ENCODE measurements at regions not wholly inside any gene's neighbourhood (a gene's known extent, or its start where the extent isn't known, plus 50 kb on each side); places are given as distances from the start of the nearest gene placed in this dataset.

GRCh38 chr21:41065539-41065938, 102.4 kb upstream of the BACE2 start:
- no peak overlapping the region for H2AFZ ChIP-seq (ENCODE audit: insufficient read depth, low read depth, low read length, poor library complexity, severe bottlenecking)
- H3K27ac ChIP-seq (ENCODE audit: low read length in 2 of 2): no peak overlapping the region
- DNase-seq (no peak), ATAC-seq (ENCODE audit: low read depth) (no peak)
- no peaks in the 10 kb centered on the region for H4K20me1 ChIP-seq (ENCODE audit: control insufficient read depth, insufficient read depth, low read length, poor library complexity, severe bottlenecking)
- H3K27me3 ChIP-seq (replicated peaks in 1 of 4; ENCODE audit: control extremely low read depth in 1 of 4, control insufficient read depth in 3 of 4, insufficient read depth in 4 of 4, low read length in 3 of 4): peaks cover 0 to 20% (median 9%) of the 10 kb centered on the region in 4 experiments
- H3K4me1 ChIP-seq (ENCODE audit: control insufficient read depth in 2 of 2, insufficient read depth in 2 of 2, low read length in 2 of 2): peaks cover 8% of the 10 kb centered on the region in 2 donors
- Mint-ChIP-seq H3K27me3 (peaks cover 34% of the 10 kb centered on the region), H3K4me1 (peaks cover 10% of the 10 kb centered on the region), H3K9me3 (ENCODE audit: insufficient read depth) (no peaks in the 10 kb centered on the region), H3K27ac (no peak overlapping the region), H3K4me3 (no peak overlapping the region)
- H3K9me3 ChIP-seq (ENCODE audit: control extremely low read depth in 1 of 3, control insufficient read depth in 2 of 3, insufficient read depth in 1 of 3, low read length in 2 of 3): peaks cover 0 to 7% (median 0%) of the 10 kb centered on the region in 3 donors
- ChIA-PET POLR2A (no interaction called here), CTCF (no interaction called here)
- H3K79me2 ChIP-seq (ENCODE audit: control insufficient read depth, insufficient read depth, low read length): no peaks in the 10 kb centered on the region
- no peak overlapping the region for H3K4me3 ChIP-seq (ENCODE audit: control extremely low read depth in 1 of 5, extremely low read depth in 1 of 5, insufficient read depth in 1 of 5, low read depth in 2 of 5, low read length in 4 of 5)
- no peak for TF ChIP-seq EZH2 (IDR thresholded peaks at IDR 0.05; ENCODE audit: borderline replicate concordance, insufficient read depth, low read depth, low read length, poor library complexity, severe bottlenecking)
- TF ChIP-seq CTCF (IDR thresholded peaks at IDR 0.05): no peak
- intact Hi-C loops (cut with micrococcal nuclease): loop anchor here (5.0 kb wide), 1 partner anchor 598 kb away; no protein-coding TSS in a partner anchor
- H3K36me3 ChIP-seq (replicated peaks in 1 of 2; ENCODE audit: control extremely low read depth in 1 of 2, control insufficient read depth in 1 of 2, extremely low read depth in 1 of 2, insufficient read depth in 2 of 2, low read length in 1 of 2): no peaks in the 10 kb centered on the region
- H3K9ac ChIP-seq (ENCODE audit: low read length): no peak overlapping the region
- 49% methylated on average over 2 of the region's 4 CpGs for WGBS (ENCODE audit: insufficient coverage)
- no peak overlapping the region for H3K4me2 ChIP-seq (replicated peaks; ENCODE audit: low read depth, low read length, poor library complexity, severe bottlenecking)

- Histone ChIP-seq H3K79me2 (ENCODE audit: control insufficient read depth, insufficient read depth, low read length) (no peaks in the 10 kb centered on the region), H2AFZ (ENCODE audit: insufficient read depth, low read depth, low read length, poor library complexity, severe bottlenecking) (no peak overlapping the region), H3K27ac (ENCODE audit: low read length in 2 of 2) (no peak overlapping the region), H3K27me3 (replicated peaks in 1 of 4; ENCODE audit: control extremely low read depth in 1 of 4, control insufficient read depth in 3 of 4, insufficient read depth in 4 of 4, low read length in 3 of 4) (peaks cover 0 to 20% (median 9%) of the 10 kb centered on the region in 4 experiments), H4K20me1 (ENCODE audit: control insufficient read depth, insufficient read depth, low read length, poor library complexity, severe bottlenecking) (no peaks in the 10 kb centered on the region), H3K9me3 (ENCODE audit: control extremely low read depth in 1 of 3, control insufficient read depth in 2 of 3, insufficient read depth in 1 of 3, low read length in 2 of 3) (peaks cover 0 to 5% (median 0%) of the 10 kb centered on the region in 3 donors), H3K4me3 (ENCODE audit: control extremely low read depth in 1 of 5, extremely low read depth in 1 of 5, insufficient read depth in 1 of 5, low read depth in 2 of 5, low read length in 4 of 5) (no peak overlapping the region), H3K9ac (ENCODE audit: low read length) (no peak overlapping the region), H3K4me2 (replicated peaks; ENCODE audit: low read depth, low read length, poor library complexity, severe bottlenecking) (no peak overlapping the region), H3K36me3 (replicated peaks in 1 of 2; ENCODE audit: control extremely low read depth in 1 of 2, control insufficient read depth in 1 of 2, extremely low read depth in 1 of 2, insufficient read depth in 2 of 2, low read length in 1 of 2) (no peaks in the 10 kb centered on the region), H3K4me1 (ENCODE audit: control insufficient read depth in 2 of 2, insufficient read depth in 2 of 2, low read length in 2 of 2) (peaks cover 8% of the 10 kb centered on the region in 2 donors)
- CTCF ChIA-PET: no interaction called here
- peaks cover 10% of the 10 kb centered on the region for H3K4me1 Mint-ChIP-seq
- 93% methylated on average over 14 of the region's 16 CpGs for WGBS (ENCODE audit: insufficient coverage)
- no peak for TF ChIP-seq CTCF (IDR thresholded peaks at IDR 0.05)
- TF ChIP-seq EZH2 (IDR thresholded peaks at IDR 0.05; ENCODE audit: borderline replicate concordance, insufficient read depth, low read depth, low read length, poor library complexity, severe bottlenecking): no peak
- H3K27ac Mint-ChIP-seq: no peak overlapping the region
- H3K9me3 Mint-ChIP-seq (ENCODE audit: insufficient read depth): no peaks in the 10 kb centered on the region
- ATAC-seq (ENCODE audit: low read depth): no peak
- H3K4me3 Mint-ChIP-seq: no peak overlapping the region
- no peak for DNase-seq
- POLR2A ChIA-PET: no interaction called here
- peaks cover 34% of the 10 kb centered on the region for H3K27me3 Mint-ChIP-seq
- intact Hi-C loops (cut with micrococcal nuclease): loop anchor here (5.0 kb wide), 1 partner anchor 599 kb away; no protein-coding TSS in a partner anchor
Observed at GRCh38 chr21:41066086-41066938, 101.6 kb upstream of the BACE2 start.
